HUES48 (cell line): ENCODE measurements at regions not wholly inside any gene's neighbourhood (a gene's known extent, or its start where the extent isn't known, plus 50 kb on each side); places are given as distances from the start of the nearest gene placed in this dataset.

Experiments used
- H3K27ac ChIP-seq: one replicate; pipeline ENCODE4 v1.7.0; 2013; ENCODE audit warnings: low read depth, low read length, inconsistent platforms
- H3K27me3 ChIP-seq: 2 replicates; pipeline ENCODE4 v1.6.1; 2013; ENCODE audit warnings: mild to moderate bottlenecking, low read length; ENCODE audit not compliant: control insufficient read depth, insufficient read depth
- H3K36me3 ChIP-seq: 2 replicates; pipeline ENCODE4 v1.6.1; 2013; ENCODE audit warnings: low read length; ENCODE audit not compliant: control insufficient read depth, insufficient read depth
- H3K4me1 ChIP-seq: 2 replicates; pipeline ENCODE4 v1.6.1; 2013; ENCODE audit warnings: mild to moderate bottlenecking, low read length; ENCODE audit not compliant: control insufficient read depth, insufficient read depth
- H3K4me3 ChIP-seq: 2 replicates; pipeline ENCODE4 v1.5.1; 2013; ENCODE audit warnings: mild to moderate bottlenecking, low read depth, low read length
- H3K9ac ChIP-seq: 2 replicates; pipeline ENCODE4 v1.6.1; 2013; ENCODE audit warnings: mild to moderate bottlenecking, low read depth, low read length, moderate library complexity
- H3K9me3 ChIP-seq: 2 replicates; pipeline ENCODE4 v1.6.1; 2013; ENCODE audit warnings: low read length; ENCODE audit not compliant: control insufficient read depth, insufficient read depth

DNA sequence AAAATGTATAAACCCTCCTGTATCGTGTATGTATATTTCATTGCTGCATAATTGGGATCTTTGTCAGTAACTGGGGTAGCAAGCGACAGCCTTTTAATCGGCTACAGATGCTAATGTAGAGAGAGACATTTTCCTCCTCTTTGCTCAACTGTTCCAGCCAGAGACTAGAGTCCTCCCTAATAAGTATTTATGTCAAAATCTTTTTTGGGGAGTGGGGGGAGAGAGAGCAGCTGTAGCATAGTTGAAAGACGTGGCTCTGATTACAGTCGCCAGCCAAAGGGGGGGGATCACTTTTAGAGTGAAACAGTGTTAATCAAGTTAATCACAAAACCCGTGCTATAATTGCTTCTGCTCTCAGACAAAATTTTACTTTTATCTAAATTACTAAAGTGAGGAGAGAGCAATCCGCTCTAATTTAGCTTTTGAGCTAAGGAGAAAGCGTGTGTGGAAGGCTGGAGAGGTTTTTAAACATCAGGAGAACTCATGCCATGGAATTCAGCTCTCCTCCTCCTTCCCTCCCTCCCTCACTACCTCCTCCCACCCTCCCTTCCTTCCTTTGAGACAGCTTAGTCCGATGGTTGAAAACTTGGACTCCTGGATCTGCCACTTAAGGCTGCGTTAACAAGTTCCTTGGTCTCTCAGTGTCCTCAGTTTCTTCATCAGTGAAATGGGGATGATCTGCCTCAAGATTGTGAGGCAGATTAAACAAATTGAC lies 87.3 kb upstream of the ZNF618 start:
- Histone ChIP-seq H3K27ac (no peak overlapping the region), H3K36me3 (no peaks in the 10 kb centered on the region), H3K27me3 (no peaks in the 10 kb centered on the region), H3K4me3 (no peak overlapping the region), H3K9me3 (no peaks in the 10 kb centered on the region), H3K4me1 (peaks cover 13% of the 10 kb centered on the region), H3K9ac (no peak overlapping the region)

DNA sequence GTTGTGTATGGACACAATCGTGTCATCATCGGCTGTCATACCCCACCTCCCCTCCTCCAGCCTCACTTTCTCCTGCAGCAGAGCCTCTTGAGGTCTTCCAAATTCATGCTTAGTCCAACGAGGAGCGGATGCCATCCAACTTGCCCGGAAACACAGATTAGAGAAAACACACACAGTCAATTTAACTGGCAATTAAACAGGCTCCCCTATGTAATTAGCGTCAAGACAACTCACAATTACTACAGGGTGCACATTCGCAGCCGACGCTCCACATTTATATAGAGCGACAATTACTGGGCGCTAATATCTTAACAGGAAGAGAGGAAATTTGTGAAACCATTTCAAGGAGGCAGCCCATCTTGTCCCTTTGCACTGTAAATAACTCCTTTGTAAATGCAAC lies 86.0 kb upstream of the ZNF618 start:
- Histone ChIP-seq H3K36me3 (no peaks in the 10 kb centered on the region), H3K4me3 (no peak overlapping the region), H3K9ac (no peak overlapping the region), H3K4me1 (peaks cover 21% of the 10 kb centered on the region), H3K27ac (no peak overlapping the region), H3K27me3 (no peaks in the 10 kb centered on the region), H3K9me3 (no peaks in the 10 kb centered on the region)

DNA sequence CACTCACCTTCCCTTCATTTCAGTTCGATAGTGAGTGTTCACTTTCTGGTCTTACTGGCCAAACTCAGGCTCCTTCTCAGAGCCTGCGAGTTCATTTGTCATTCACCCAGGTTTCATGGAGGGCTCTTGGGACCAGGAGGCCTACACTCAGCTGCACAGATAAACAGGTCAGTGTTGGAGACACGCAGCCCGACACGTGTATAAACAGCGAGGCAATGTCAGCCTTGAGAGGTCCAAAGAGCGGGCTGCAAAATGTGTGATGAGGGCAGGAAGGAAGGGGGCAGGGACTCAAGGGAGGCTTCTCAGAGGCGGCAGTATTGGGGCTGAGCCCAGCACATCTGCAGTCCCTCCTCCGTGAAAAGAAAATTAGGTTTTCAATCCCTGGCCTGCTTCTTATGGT lies 82.6 kb upstream of the ZNF618 start:
- no peak overlapping the region for H3K9ac ChIP-seq
- H3K4me3 ChIP-seq: no peak overlapping the region
- H3K27ac ChIP-seq: no peak overlapping the region
- no peaks in the 10 kb centered on the region for H3K36me3 ChIP-seq
- no peaks in the 10 kb centered on the region for H3K27me3 ChIP-seq
- no peaks in the 10 kb centered on the region for H3K9me3 ChIP-seq
- peaks cover 14% of the 10 kb centered on the region for H3K4me1 ChIP-seq

DNA sequence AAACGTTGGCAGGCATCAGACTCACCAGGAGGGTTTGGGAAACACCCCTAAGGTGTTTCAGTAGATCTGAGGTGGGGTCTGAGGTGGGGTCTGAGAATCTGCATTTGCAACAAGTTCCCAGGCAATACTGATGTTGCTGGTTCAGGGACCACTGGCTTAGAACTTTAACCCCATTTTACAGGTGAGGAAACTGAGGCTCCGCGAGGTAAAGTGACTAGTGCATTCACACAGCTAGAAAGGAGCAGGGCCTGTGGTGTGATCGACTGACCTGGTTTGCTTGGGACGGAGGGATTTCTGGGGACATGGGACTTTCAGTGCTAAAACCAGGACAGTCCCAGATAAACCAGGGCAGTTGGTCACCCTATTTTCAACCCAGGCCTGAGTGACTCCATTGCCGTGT lies 81.4 kb upstream of the ZNF618 start:
- no peak overlapping the region for H3K27ac ChIP-seq
- H3K27me3 ChIP-seq: no peaks in the 10 kb centered on the region
- no peaks in the 10 kb centered on the region for H3K9me3 ChIP-seq
- no peak overlapping the region for H3K4me3 ChIP-seq
- H3K36me3 ChIP-seq: no peaks in the 10 kb centered on the region
- peaks cover 9% of the 10 kb centered on the region for H3K4me1 ChIP-seq
- no peak overlapping the region for H3K9ac ChIP-seq

DNA sequence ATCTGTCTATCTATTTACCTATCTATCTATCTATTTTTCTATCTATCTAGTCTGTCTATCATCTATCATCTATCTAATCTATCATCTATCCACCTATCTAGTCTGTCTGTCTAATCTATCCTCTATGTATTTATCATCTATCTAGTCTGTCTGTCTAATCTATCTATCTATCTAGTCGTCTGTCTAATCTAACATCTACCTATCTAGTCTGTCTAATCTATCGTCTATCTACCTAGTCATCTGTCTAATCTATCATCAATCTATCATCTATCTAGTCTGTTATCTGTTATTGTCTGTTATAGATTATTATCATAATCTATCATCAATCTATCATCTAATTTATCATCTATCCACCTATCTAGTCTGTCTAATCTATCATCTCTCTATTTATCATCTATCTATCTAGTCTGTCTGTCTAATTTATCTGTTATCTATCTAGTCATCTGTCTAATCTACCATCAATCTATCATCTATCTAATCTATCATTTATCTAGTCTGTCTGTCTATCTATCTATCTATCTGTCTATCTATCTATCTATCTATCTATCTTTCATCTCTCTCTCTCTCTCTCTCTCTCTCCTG lies 80.2 kb upstream of the ZNF618 start:
- Histone ChIP-seq H3K4me3 (no peak overlapping the region), H3K27ac (no peak overlapping the region), H3K9me3 (no peaks in the 10 kb centered on the region), H3K36me3 (no peaks in the 10 kb centered on the region), H3K4me1 (peaks cover 9% of the 10 kb centered on the region), H3K9ac (no peak overlapping the region), H3K27me3 (no peaks in the 10 kb centered on the region)

DNA sequence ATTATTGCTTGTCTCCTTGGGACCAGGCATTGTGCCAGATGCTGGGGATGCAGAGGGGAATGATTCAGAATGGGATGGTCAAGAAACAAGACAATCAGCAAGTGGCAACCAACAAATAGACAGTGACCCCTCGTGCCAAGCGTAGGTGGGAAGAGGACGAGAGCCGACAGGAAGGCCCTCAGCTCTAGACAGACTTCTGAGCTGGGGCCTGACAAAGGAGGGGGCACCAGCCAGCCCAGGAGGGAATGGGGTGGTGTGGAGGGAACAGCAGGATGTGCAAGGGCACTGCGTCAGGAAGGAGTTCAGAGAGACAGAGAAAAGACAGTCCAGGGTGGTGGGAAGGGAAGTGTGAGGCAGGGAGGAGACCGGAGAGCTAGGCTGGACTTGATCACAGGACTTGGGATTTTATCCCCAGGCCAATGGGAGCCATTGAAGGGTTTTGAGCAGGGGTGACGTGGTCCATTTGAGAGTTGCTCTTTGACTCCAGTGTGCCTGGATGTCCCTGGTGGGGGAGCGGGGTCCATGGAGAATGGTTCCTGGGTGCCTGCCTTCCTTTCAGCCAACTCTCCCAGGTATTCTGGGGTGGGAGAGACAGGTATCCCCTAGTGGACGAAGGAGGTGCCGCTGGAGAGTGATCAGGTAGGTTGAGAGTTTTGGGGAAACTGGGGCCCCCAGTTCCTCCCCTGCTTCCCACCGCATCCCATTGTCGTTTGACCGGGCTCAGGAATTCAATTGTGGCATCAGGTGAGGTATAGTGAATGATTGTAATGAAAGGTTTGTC lies 79.3 kb upstream of the ZNF618 start:
- Histone ChIP-seq H3K4me1 (peaks cover 9% of the 10 kb centered on the region), H3K27ac (no peak overlapping the region)

DNA sequence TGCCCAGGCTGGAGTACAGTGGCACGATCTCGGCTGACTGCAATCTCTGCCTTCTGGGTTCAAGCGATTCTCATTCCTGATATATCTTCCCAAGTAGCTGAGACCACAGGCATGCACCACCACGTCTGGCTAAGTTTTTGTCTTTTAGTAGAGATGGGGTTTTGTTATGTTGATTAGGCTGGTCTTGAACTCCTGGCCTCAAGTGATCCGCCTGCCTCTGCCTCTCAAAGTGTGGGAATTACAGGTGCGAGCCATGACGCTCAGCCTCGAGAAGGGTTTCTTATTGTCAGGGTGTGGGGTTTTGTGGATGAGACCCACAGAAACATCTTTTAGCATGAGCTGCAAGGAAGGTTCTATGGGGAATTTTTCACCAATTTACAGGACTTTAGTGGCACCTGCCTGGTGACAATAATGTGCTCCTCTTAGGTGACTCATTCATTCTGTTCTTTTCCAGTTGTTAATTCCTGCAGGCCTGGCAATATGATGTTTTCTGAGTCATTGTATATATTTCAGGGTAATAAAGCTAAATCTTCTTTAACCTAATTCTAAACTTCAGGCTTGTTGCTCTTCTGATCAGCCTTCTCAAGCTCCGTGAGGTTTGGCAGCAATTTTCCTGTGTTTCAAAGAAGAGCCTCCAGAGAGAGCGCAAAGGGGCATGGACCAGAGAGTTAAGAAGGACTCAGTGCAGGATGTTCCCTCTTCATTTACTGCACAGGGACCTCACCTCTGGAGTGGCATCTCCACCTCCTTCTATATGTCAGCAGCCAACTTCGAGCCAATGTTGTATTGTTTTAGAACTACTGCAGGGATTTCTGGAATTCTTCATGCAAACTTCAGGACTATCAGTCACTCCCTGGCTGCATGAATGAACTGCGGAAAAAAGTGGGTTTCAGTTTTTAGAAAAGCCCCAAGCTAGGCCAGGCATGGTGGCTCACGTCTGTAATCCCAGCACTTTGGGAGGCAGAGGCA lies 77.8 kb upstream of the ZNF618 start:
- Histone ChIP-seq H3K27me3 (no peaks in the 10 kb centered on the region), H3K4me3 (no peak overlapping the region), H3K9ac (no peak overlapping the region), H3K4me1 (peaks cover 9% of the 10 kb centered on the region), H3K9me3 (no peaks in the 10 kb centered on the region), H3K27ac (peak overlapping the region; percentile 7), H3K36me3 (no peaks in the 10 kb centered on the region)

More for the DNA sequence above, 79.3 kb upstream of the ZNF618 start:
- Histone ChIP-seq H3K9me3 (no peaks in the 10 kb centered on the region), H3K4me3 (no peak overlapping the region), H3K9ac (no peak overlapping the region), H3K27me3 (no peaks in the 10 kb centered on the region), H3K36me3 (no peaks in the 10 kb centered on the region)

DNA sequence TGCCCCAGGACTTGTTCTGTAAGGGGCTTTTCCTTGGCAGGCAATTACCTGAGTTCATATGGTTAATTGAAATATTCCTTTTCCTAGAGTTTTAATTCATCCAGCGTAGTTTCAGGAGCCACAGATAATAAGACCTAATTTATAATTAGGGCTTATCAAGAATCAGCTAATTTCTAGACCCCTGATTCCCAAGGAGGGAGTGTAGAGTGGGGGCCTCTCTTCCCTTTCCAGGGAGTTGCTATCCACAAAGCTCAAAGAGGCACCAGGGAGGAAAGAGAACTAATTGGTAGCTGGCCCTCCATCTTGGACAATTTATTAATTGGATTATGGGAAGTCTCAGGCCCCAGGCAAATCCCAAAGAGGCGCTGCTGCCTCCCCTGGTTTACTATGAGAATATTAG lies 75.8 kb upstream of the ZNF618 start:
- Histone ChIP-seq H3K4me1 (no peaks in the 10 kb centered on the region), H3K9ac (no peak overlapping the region), H3K27ac (no peak overlapping the region), H3K4me3 (no peak overlapping the region), H3K9me3 (no peaks in the 10 kb centered on the region), H3K36me3 (no peaks in the 10 kb centered on the region), H3K27me3 (no peaks in the 10 kb centered on the region)

DNA sequence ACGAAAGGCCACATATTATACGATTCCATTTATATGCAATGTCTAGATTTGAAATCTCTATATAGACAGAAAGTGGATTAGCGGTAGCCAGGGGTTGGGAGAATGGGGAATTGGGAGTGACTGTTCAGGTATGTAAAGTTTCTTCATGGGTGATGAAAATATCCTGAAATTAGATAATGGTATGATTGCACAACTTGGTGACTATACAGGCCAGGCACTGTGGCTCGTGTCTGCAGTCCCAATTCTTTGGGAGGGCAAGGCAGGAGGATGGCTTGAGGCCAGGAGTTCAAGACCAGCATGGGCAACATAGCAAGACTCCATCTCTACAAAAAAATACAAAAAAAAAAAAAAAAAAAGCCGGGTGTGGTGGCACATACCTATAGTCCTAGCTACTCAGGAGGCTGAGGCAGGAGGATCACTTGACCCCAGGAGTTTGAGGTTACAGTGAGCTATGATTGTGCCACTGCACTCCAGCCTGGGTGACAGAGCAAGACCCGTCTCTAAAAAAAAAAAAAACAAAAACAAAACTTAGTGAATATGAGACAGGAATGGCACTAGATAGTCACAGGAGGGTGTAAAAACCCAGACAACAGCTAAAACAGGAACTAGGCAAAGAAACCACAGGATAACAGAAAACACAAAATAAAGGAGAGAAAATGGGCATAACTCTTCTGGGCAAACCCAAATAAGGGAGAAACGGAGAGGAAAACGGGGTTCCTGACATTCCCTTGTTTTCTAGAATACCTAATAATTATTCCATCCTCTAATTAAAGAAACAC lies 72.1 kb upstream of the ZNF618 start:
- Histone ChIP-seq H3K9me3 (no peaks in the 10 kb centered on the region), H3K4me3 (no peak overlapping the region), H3K4me1 (no peaks in the 10 kb centered on the region), H3K9ac (no peak overlapping the region), H3K36me3 (no peaks in the 10 kb centered on the region), H3K27me3 (no peaks in the 10 kb centered on the region), H3K27ac (no peak overlapping the region)

DNA sequence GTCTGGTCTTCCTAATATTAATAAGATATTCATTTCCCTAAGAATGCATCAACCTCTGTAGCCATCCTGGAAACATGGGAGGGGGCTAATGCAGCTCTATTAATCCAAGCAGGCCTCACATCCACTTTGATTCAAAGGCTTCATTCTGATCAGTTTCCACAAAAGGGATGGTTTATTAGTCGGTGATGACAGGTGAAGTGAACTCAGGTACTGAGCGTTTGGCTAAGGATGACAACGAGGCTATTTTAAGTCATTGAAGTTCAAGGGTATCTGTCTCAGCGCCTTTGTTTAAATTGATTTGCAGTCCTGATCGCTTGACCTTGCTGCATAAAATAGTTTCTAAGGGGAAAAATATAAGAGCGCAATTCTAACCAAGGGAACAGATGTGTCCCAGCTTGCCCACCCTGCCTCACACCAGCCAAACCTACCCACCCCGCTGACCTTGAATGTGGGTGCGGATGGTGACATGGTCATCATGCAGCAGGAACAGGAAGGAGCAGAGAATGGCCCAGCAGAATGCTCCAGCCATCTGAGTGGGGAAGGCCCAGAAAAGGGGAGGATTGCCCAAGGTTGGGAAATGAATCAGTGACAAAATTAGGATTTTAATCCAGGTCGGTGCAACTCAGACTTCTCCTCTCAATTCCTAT lies 70.5 kb upstream of the ZNF618 start:
- H3K9me3 ChIP-seq: no peaks in the 10 kb centered on the region
- no peaks in the 10 kb centered on the region for H3K36me3 ChIP-seq
- no peak overlapping the region for H3K27ac ChIP-seq
- H3K27me3 ChIP-seq: no peaks in the 10 kb centered on the region
- H3K4me1 ChIP-seq: no peaks in the 10 kb centered on the region
- H3K9ac ChIP-seq: no peak overlapping the region
- no peak overlapping the region for H3K4me3 ChIP-seq
